HEK293T (cell line): ENCODE measurements at regions not wholly inside any gene's neighbourhood (a gene's known extent, or its start where the extent isn't known, plus 50 kb on each side); places are given as distances from the start of the nearest gene placed in this dataset.

Source experiments
- CTCF ChIA-PET: fragments of 350-600 bp; formaldehyde crosslinking; extraction: SDS; loops from one replicate; lab custom pipeline; 2021; ENCODE audit warnings: antibody characterized with exemption, inconsistent platforms; lab: Yijun Ruan, JAX
- POLR2A ChIA-PET: fragments of 350-600 bp; formaldehyde crosslinking; extraction: SDS; loops from one replicate; lab custom pipeline; 2020; ENCODE audit warnings: antibody characterized with exemption, inconsistent platforms; lab: Yijun Ruan, JAX
- DNase-seq: peaks from one replicate; pipeline ENCODE4 v3.0.0; 2012; ENCODE audit warnings: mixed read lengths; ENCODE audit errors: extremely low spot score
- ARNT ChIP-seq: fragments of 450-650 bp; IDR thresholded peaks from 2 replicates; pipeline ENCODE4 v1.6.1; 2017; ENCODE audit warnings: mild to moderate bottlenecking
- BHLHE40 ChIP-seq: fragments of 450-650 bp; IDR thresholded peaks from 2 replicates; pipeline ENCODE4 v1.6.1; 2016; ENCODE audit warnings: mild to moderate bottlenecking, moderate library complexity, borderline replicate concordance
- CTBP1 ChIP-seq: fragments of 450-650 bp; IDR thresholded peaks from 2 replicates; pipeline ENCODE4 v1.6.1; 2016; ENCODE audit warnings: borderline replicate concordance
- ELF4 ChIP-seq: fragments of 450-650 bp; IDR thresholded peaks from 2 replicates; pipeline ENCODE4 v1.6.1; 2017; ENCODE audit warnings: antibody characterized with exemption
- FOXA1 ChIP-seq: fragments of 450-650 bp; IDR thresholded peaks from 2 replicates; pipeline ENCODE4 v1.6.1; 2016; ENCODE audit warnings: mild to moderate bottlenecking
- FOXK2 ChIP-seq: fragments of 450-650 bp; IDR thresholded peaks from 2 replicates; pipeline ENCODE4 v1.6.1; 2016; ENCODE audit warnings: mild to moderate bottlenecking
- FOXM1 ChIP-seq: fragments of 450-650 bp; IDR thresholded peaks from 2 replicates; pipeline ENCODE4 v1.6.1; 2017; ENCODE audit warnings: mild to moderate bottlenecking, borderline replicate concordance
- HDGF ChIP-seq: fragments of 450-650 bp; IDR thresholded peaks from 2 replicates; pipeline ENCODE4 v1.6.1; 2017; ENCODE audit warnings: antibody characterized with exemption, borderline replicate concordance
- L3MBTL2 ChIP-seq: fragments of 450-650 bp; conservative IDR thresholded peaks from 2 replicates; pipeline ENCODE4 v1.6.1; 2016; ENCODE audit warnings: mild to moderate bottlenecking
- LEF1 ChIP-seq: fragments of 450-650 bp; IDR thresholded peaks from 2 replicates; pipeline ENCODE4 v1.6.1; 2017; ENCODE audit warnings: mild to moderate bottlenecking, borderline replicate concordance
- NFRKB ChIP-seq: fragments of 450-650 bp; IDR thresholded peaks from 2 replicates; pipeline ENCODE4 v1.6.1; 2016; ENCODE audit warnings: mild to moderate bottlenecking, moderate library complexity
- SP1 ChIP-seq: fragments of 450-650 bp; IDR thresholded peaks from 2 replicates; pipeline ENCODE4 v1.6.1; 2017
- SUZ12 ChIP-seq: fragments of 450-650 bp; IDR thresholded peaks from 2 replicates; pipeline ENCODE4 v1.6.1; 2016; ENCODE audit warnings: mild to moderate bottlenecking
- TARDBP ChIP-seq: fragments of 450-650 bp; IDR thresholded peaks from 2 replicates; pipeline ENCODE4 v1.6.1; 2016
- ZNF384 ChIP-seq: fragments of 450-650 bp; IDR thresholded peaks from 2 replicates; pipeline ENCODE4 v1.6.1; 2016
- TF ChIP-seq, protein P1 (sequence below): fragments of 450-650 bp; IDR thresholded peaks from 2 replicates; pipeline ENCODE4 v1.6.1; 2016

DNA sequence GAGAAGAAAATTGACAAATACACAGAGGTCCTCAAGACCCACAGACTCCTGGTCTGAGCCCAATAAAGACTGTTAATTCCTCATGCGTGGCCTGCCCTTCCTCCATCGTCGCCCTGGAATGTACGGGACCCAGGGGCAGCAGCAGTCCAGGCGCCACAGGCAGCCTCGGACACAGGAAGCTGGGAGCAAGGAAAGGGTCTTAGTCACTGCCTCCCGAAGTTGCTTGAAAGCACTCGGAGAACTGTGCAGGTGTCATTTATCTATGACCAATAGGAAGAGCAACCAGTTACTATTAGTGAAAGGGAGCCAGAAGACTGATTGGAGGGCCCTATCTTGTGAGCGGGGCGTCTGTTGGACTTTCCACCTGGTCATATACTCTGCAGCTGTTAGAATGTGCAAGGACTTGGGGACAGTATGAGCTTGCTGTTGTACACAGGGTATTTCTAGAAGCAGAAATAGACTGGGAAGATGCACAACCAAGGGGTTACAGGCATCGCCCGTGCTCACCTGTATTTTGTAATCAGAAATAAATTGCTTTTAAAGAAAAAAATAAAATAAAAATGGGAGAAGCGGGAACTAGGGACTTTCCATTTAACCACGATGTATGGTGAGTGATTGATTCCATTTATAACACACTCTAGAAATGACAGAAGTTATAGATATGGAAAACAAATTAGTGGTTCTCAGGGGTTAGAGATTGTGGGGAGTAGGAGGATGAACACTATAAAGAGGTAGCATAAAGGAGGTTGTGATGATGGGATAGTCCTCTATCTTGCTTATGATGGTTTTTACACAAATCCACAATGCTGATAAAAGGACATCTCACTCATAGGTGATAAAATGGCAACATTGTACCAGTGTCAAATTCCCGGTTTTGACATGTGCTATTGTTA lies 244.7 kb downstream of the MRPL39 start:
- ChIA-PET CTCF (no interaction called here), POLR2A (no interaction called here)
- TF ChIP-seq SP1: no peak
- TF ChIP-seq NFRKB: no peak
- no peak for TF ChIP-seq FOXM1
- TF ChIP-seq FOXK2: no peak
- no peak for DNase-seq

DNA sequence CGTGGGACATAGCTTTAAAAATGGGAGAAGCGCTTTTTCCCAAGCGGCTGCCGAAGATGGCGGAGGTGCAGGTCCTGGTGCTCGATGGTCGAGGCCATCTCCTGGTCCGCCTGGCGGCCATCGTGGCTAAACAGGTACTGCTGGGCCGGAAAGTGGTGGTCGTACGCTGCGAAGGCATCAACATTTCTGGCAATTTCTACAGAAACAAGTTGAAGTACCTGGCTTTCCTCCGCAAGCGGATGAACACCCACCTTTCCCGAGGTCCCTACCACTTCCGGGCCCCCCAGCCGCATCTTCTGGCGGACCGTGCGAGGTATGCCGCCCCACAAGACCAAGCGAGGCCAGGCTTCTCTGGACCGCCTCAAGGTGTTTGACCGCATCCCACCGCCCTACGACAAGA lies 245.5 kb downstream of the MRPL39 start:
- ChIA-PET POLR2A (no interaction called here), CTCF (no interaction called here)
- DNase-seq: no peak
- TF ChIP-seq BHLHE40: no peak
- TF ChIP-seq ELF4: no peak
- no peak for TF ChIP-seq CTBP1
- no peak for TF ChIP-seq L3MBTL2
- no peak for TF ChIP-seq SP1
- no peak for TF ChIP-seq FOXM1
- TF ChIP-seq HDGF: no peak
- no peak for TF ChIP-seq LEF1
- TF ChIP-seq NFRKB: no peak
- TF ChIP-seq, protein P1, sequence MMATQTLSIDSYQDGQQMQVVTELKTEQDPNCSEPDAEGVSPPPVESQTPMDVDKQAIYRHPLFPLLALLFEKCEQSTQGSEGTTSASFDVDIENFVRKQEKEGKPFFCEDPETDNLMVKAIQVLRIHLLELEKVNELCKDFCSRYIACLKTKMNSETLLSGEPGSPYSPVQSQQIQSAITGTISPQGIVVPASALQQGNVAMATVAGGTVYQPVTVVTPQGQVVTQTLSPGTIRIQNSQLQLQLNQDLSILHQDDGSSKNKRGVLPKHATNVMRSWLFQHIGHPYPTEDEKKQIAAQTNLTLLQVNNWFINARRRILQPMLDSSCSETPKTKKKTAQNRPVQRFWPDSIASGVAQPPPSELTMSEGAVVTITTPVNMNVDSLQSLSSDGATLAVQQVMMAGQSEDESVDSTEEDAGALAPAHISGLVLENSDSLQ: no peak
- no peak for TF ChIP-seq FOXK2
- TF ChIP-seq TARDBP: no peak
- TF ChIP-seq ZNF384: no peak
- TF ChIP-seq ARNT: no peak
- TF ChIP-seq FOXA1: no peak

DNA sequence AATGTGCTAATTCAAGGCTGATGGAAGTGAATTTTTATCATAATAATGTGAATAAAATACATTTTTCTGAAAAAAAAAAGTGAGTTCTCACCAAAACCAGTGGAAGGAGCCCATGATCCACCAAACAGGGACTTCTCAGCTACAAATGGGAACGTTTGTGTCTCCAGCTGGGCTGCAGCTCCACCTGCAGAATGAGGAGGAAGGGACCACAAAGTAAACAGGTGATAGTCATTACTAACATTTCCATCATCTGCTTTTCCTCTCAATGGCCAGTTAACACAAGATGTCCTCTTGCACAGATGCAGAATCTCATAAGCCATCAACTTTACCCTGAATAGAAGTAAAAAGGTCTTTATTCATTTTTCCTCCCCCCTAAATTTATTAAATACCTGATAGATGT lies 246.2 kb downstream of the MRPL39 start:
- no peak for TF ChIP-seq ELF4
- no peak for TF ChIP-seq ARNT
- no peak for TF ChIP-seq L3MBTL2
- no peak for TF ChIP-seq CTBP1
- TF ChIP-seq BHLHE40: no peak
- no peak for TF ChIP-seq TARDBP
- TF ChIP-seq FOXK2: no peak
- TF ChIP-seq, protein P1: no peak
- TF ChIP-seq NFRKB: no peak
- TF ChIP-seq HDGF: no peak
- TF ChIP-seq ZNF384: no peak
- no peak for TF ChIP-seq SP1
- TF ChIP-seq FOXM1: no peak
- no peak for TF ChIP-seq FOXA1
- no peak for TF ChIP-seq LEF1
- ChIA-PET CTCF (no interaction called here), POLR2A (no interaction called here)
- DNase-seq: no peak

DNA sequence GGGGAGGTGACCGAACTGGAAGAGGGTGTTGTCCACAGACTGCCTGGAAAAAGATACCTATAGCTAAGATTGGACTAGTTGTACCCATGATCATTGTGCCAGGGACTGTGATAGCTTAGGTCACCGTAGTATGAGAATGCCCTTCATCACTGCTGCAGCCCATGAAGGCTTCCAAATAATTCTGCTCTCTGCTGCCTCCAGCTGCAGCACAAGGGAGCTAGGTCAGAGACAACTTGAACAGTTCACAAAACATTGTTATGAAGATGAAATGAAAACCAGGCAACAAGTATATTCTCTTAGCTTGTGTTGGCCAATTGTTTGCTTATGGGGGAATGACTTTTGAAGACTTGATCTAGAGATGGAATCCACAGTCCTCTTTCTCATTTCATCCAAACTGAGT lies 246.7 kb downstream of the MRPL39 start:
- TF ChIP-seq CTBP1 (no peak), HDGF (no peak), SUZ12 (no peak), FOXM1 (no peak), ELF4 (no peak), NFRKB (no peak), FOXK2 (no peak), FOXA1 (no peak), ARNT (no peak), ZNF384 (no peak), TARDBP (no peak), BHLHE40 (no peak), SP1 (no peak)
- TF ChIP-seq, protein P1: no peak
- POLR2A ChIA-PET: no interaction called here
- CTCF ChIA-PET: no interaction called here
- no peak for DNase-seq

DNA sequence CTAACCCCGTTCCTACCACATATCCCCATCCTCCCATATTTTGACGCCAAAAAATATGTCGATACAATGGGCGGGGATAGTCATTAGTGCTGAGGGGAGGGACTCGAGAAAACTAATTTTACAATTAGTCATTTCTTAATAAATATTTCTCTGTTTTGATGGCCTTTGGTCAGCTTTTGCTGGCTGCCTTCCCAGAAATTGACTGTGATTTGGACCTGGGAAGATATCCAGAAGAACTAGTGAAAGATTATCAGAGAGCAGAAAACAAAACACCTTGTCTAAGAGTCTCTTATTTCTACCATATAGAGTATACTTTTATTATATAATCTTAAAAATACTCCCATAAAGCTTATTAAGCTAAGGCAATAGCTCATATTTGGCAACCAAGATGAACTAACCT lies 247.6 kb downstream of the MRPL39 start:
- no peak for DNase-seq
- no peak for TF ChIP-seq ARNT
- no peak for TF ChIP-seq NFRKB
- TF ChIP-seq TARDBP: no peak
- TF ChIP-seq ELF4: no peak
- TF ChIP-seq LEF1: no peak
- no peak for TF ChIP-seq HDGF
- no peak for TF ChIP-seq FOXA1
- TF ChIP-seq SUZ12: no peak
- TF ChIP-seq SP1: no peak
- no peak for TF ChIP-seq L3MBTL2
- POLR2A ChIA-PET: no interaction called here
- CTCF ChIA-PET: no interaction called here

DNA sequence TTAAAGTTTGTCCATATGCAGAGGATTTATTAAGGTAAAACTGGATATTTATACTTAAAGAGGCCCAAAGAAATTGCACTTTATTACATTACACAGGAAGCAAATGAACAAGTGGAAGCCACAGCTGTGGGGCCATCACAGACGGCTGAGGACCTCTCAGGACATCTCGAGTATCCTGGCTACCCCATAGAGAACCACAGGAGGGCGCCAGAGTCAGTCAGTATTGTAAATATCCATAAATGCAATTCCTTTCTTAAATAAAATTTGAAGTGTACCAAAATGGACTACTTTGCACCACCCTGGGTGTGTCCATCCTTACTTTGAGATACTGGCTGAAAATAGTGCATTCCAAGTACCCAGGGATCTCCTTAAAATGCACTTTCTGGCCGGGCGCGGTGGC lies 257.2 kb downstream of the MRPL39 start:
- no peak for TF ChIP-seq BHLHE40
- no peak for TF ChIP-seq SUZ12
- TF ChIP-seq FOXK2: no peak
- no peak for TF ChIP-seq NFRKB
- no peak for TF ChIP-seq L3MBTL2
- TF ChIP-seq ZNF384: no peak
- no peak for TF ChIP-seq LEF1
- TF ChIP-seq, protein P1: no peak
- TF ChIP-seq ARNT: no peak
- TF ChIP-seq ELF4: no peak
- TF ChIP-seq FOXM1: no peak
- no peak for TF ChIP-seq TARDBP
- no peak for TF ChIP-seq CTBP1
- no peak for TF ChIP-seq HDGF
- TF ChIP-seq FOXA1: no peak
- no peak for TF ChIP-seq SP1
- peak; percentile 31 for DNase-seq
- CTCF ChIA-PET: interaction anchor here (0.7 kb wide), 1 partner anchor 36 kb away, joined by 3 read pairs; no protein-coding TSS in a partner anchor
- POLR2A ChIA-PET: no interaction called here
